GM12875 (cell line): ENCODE measurements at regions not wholly inside any gene's neighbourhood (a gene's known extent, or its start where the extent isn't known, plus 50 kb on each side); places are given as distances from the start of the nearest gene placed in this dataset.

Experiments
- H3K4me3 ChIP-seq: one replicate; pipeline ENCODE4 v1.5.1; 2011; ENCODE audit warnings: low read depth, low read length, control low read depth
- TF ChIP-seq, protein P1 (sequence below): IDR thresholded peaks from 2 replicates; pipeline ENCODE4 v1.5.1; 2011; ENCODE audit warnings: low read depth, mild to moderate bottlenecking, control low read depth, inconsistent platforms, low read length, moderate library complexity, borderline replicate concordance; ENCODE audit not compliant: insufficient read depth

DNA sequence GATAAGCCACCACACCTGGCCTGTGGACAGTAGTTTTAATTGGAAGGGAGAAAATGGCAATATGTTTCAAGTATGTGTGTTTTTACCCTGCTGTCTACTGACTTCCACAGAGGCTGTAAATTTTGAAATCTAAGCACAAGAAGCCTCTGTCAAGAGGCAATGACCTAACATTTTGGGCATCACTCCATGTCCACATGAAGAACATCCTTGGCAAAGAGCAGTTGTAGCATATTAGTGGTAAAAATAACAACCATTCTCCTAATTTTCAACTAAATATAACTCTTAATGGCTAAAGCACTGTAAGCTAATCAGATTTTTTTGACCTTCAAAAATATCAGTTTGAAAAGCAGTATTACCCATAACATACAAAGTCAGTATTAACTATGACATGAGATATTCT is 100.3 kb upstream of the APC start:
- H3K4me3 ChIP-seq, result no peak overlapping the region
- TF ChIP-seq, protein P1, sequence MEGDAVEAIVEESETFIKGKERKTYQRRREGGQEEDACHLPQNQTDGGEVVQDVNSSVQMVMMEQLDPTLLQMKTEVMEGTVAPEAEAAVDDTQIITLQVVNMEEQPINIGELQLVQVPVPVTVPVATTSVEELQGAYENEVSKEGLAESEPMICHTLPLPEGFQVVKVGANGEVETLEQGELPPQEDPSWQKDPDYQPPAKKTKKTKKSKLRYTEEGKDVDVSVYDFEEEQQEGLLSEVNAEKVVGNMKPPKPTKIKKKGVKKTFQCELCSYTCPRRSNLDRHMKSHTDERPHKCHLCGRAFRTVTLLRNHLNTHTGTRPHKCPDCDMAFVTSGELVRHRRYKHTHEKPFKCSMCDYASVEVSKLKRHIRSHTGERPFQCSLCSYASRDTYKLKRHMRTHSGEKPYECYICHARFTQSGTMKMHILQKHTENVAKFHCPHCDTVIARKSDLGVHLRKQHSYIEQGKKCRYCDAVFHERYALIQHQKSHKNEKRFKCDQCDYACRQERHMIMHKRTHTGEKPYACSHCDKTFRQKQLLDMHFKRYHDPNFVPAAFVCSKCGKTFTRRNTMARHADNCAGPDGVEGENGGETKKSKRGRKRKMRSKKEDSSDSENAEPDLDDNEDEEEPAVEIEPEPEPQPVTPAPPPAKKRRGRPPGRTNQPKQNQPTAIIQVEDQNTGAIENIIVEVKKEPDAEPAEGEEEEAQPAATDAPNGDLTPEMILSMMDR, result no peak

DNA sequence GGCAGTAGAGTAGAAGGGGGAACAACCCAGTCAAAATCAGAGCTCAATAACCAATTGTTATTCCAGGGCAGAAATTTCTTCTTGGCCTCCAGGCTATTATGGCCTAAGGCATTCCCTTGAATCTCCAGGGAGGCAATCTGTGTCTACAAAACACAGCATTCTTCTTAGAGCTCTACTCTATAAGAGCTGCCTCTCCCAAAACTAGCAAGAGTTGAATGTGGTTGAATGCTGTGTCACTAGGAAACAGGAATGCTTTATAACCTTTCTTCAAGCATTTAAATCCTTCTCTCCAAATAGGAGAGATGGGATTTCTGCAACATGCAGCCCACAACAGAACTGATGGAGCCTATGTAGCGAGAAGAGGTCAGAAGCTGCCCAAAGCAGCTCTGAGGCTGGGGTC is 97.1 kb upstream of the APC start:
- H3K4me3 ChIP-seq, result no peak overlapping the region
- TF ChIP-seq, protein P1, result no peak

DNA sequence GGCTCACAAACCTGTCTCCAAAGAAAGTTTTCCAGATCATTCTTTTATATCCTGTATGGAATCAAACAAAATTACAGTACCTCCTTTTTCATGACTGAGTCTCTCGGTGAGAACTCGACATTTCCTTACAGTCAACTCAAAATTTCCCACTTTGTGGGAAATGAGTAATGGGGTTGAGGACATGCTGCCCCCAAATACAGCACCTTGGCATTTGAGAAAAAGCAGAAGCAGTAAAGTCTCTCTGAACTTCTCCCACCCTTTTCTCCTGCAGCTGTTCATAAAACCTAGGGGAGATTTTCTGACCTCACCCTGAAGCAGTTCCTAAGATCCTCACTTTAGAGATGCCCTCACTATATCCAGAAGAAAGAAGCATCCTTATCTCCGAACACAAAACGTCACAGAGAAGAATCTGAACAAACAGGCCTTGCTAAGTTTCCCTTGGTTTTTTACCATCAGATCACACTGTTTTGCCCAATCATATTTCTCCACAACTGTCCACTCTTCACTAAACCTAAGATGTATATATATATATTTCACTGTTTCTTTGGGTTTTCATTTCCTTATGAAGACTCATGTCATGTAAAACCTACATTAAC is 96.1 kb upstream of the APC start:
- no peak overlapping the region for H3K4me3 ChIP-seq
- TF ChIP-seq, protein P1, result no peak

DNA sequence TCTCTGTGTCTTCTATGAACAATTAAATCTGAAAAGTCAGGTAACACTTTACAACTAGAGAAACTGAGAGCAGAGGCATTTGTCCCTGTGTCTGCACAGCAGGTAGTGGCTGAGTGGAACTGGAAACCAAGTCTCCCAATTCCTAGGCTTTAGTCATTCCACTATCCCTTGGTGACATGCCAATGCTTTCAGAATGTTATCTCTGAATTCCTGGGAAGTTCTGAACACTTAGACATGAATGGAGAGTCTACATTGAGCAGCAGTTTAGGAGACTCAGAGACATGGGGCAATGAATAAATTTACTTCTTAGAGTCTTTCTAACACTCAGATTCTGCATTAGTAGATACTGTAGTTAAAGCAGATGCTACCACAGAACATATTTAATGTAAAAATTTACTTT is 94.8 kb upstream of the APC start:
- TF ChIP-seq, protein P1, result no peak
- no peak overlapping the region for H3K4me3 ChIP-seq

DNA sequence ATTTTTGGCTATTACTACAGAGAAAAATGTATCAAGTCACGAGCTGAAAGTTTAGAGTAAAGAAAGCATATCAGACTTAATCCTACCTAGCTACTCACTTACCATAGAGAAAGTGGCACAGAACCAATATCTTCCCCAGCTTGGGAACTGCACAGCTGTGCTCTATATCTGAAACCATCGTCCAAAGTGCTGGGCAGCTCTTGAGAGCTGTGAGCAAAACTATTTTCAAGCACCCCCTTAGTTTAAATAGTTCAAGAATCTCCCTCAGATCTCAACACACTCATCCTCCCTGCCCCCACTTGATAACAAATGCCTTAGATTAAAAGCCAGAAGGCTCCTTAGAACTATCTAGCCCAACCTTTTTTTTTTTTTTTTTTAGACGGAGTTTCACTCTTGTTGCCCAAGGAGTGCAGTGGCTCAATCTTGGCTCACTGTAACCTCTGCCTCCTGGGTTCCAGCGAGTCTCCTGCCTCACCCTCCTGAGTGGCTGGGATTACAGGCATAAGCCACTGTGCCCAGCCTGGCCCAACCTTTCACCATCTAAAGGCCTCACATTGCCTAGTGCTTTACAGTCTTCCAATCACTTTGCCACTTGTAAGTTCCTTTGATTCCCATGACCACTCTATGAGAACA is 94.2 kb upstream of the APC start:
- no peak overlapping the region for H3K4me3 ChIP-seq
- TF ChIP-seq, protein P1, result no peak

DNA sequence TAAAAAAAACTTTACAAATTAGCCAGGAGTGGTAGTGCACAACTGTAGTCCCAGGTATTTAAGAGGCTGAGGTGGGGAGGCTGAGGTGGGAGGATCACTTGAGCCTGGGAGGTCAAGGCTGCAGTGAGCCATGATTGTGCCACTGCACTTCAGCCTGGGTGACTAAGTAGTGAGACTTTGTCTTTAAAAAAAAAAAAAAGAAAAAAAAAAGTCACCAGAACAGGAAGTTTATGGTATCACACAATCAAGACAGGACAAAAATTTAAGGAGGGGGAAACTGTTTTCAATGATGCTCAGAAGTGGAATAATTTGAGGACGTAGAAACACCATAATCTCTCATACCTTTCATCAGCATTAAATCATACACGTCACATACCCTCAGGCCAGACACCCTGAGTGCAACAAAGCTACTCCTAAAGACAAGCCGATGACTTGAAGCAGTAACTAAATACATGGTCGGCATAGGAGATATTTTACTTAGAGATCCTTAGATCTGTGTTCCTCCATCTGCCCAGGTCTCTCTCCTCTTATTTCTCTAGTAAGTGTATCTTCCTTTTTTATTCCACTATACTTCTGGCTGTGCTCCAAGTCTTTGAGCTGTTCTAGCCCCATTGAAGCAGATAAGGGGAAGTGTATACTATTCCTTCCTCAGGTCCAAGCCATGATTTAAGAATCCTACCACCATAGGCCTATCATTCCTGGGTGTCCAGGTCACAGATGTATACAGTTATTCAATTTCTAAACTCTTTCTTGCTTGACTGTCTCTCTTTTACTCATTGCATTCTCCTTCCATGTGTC is 91.3 kb upstream of the APC start:
- TF ChIP-seq, protein P1, result no peak
- no peak overlapping the region for H3K4me3 ChIP-seq
